IMR-90 (cell line): ENCODE measurements at regions not wholly inside any gene's neighbourhood (a gene's known extent, or its start where the extent isn't known, plus 50 kb on each side); places are given as distances from the start of the nearest gene placed in this dataset.

ENCODE experiments used
- ATAC-seq: fragments of 200-7000 bp; cut with Tn5 transposase; 2 replicates; pipeline ENCODE4 v1.9.1; 2020; ENCODE audit warnings: low read depth, mild to moderate bottlenecking, moderate library complexity
- BruUV-seq: library from RNA; stranded (reverse); fragments of 400-500 nt; replicated peaks from 2 replicates; lab custom pipeline; 2021; lab: Mats Ljungman, UMichigan
- CTCF ChIA-PET: fragments of 300-600 bp; formaldehyde crosslinking; extraction: SDS; loops from one replicate; lab custom pipeline; 2021; ENCODE audit warnings: antibody characterized with exemption; lab: Yijun Ruan, JAX
- POLR2A ChIA-PET: fragments of 300-600 bp; sonication (Branson Sonifier 250); formaldehyde crosslinking; loops from one replicate; lab custom pipeline; 2022; ENCODE audit warnings: antibody characterized with exemption; ENCODE audit not compliant: unreplicated experiment; lab: Charles Lee
- DNase-seq: peaks from one replicate; pipeline ENCODE4 v3.0.0; 2013
- H2AFZ ChIP-seq: replicated peaks from 2 replicates; pipeline ENCODE3; 2013; ENCODE audit warnings: low read length, mild to moderate bottlenecking; ENCODE audit not compliant: poor library complexity
- H2AK5ac ChIP-seq: 2 replicates; pipeline ENCODE4 v1.6.1; 2013; ENCODE audit warnings: low read depth, low read length, inconsistent platforms
- H2AK9ac ChIP-seq: replicated peaks from 2 replicates; pipeline ENCODE3; 2013; ENCODE audit warnings: mild to moderate bottlenecking, low read depth, low read length, moderate library complexity; ENCODE audit not compliant: poor library complexity
- H2BK120ac ChIP-seq: 2 replicates; pipeline ENCODE4 v1.6.1; 2013; ENCODE audit warnings: low read depth, low read length, inconsistent platforms
- H2BK15ac ChIP-seq: 3 replicates; pipeline ENCODE4 v1.6.1; 2013; ENCODE audit warnings: low read depth, low read length, inconsistent platforms
- H2BK20ac ChIP-seq: 2 replicates; pipeline ENCODE4 v1.6.1; 2013; ENCODE audit warnings: low read depth, mild to moderate bottlenecking, inconsistent platforms, low read length, moderate library complexity
- H2BK5ac ChIP-seq: 2 replicates; pipeline ENCODE4 v1.6.1; 2013; ENCODE audit warnings: mild to moderate bottlenecking, low read depth, low read length, inconsistent platforms; ENCODE audit not compliant: poor library complexity, severe bottlenecking
- H3K14ac ChIP-seq: replicated peaks from 2 replicates; pipeline ENCODE4 v1.6.1; 2013; ENCODE audit warnings: low read depth, low read length, inconsistent platforms
- H3K18ac ChIP-seq: 2 replicates; pipeline ENCODE4 v1.6.1; 2013; ENCODE audit warnings: low read depth, low read length, control low read depth
- H3K23ac ChIP-seq: 2 replicates; pipeline ENCODE4 v1.6.1; 2013; ENCODE audit warnings: low read depth, low read length, inconsistent platforms
- H3K27ac ChIP-seq: 2 replicates; pipeline ENCODE4 v1.5.1; 2013; ENCODE audit warnings: mild to moderate bottlenecking, control low read depth, low read length; ENCODE audit not compliant: insufficient read depth
- H3K27me3 ChIP-seq: 2 replicates; pipeline ENCODE4 v1.6.1; 2013; ENCODE audit warnings: low read length; ENCODE audit not compliant: control insufficient read depth, insufficient read depth
- H3K36me3 ChIP-seq: 2 replicates; pipeline ENCODE4 v1.6.1; 2013; ENCODE audit warnings: low read length, mixed read lengths; ENCODE audit not compliant: control insufficient read depth, insufficient read depth
- H3K4ac ChIP-seq: 2 replicates; pipeline ENCODE4 v1.6.1; 2013; ENCODE audit warnings: low read depth, low read length, inconsistent platforms
- H3K4me1 ChIP-seq: 2 replicates; pipeline ENCODE4 v1.6.1; 2013; ENCODE audit warnings: low read length, mixed read lengths; ENCODE audit not compliant: control insufficient read depth, insufficient read depth
- H3K4me2 ChIP-seq: 2 replicates; pipeline ENCODE4 v1.6.1; 2013; ENCODE audit warnings: low read depth, mild to moderate bottlenecking, control low read depth, low read length, moderate library complexity
- H3K4me3 ChIP-seq: 2 replicates; pipeline ENCODE4 v1.5.1; 2013; ENCODE audit warnings: low read depth, mild to moderate bottlenecking, control low read depth, low read length, moderate library complexity; ENCODE audit not compliant: insufficient read depth
- H3K56ac ChIP-seq: 2 replicates; pipeline ENCODE4 v1.6.1; 2013; ENCODE audit warnings: low read length, inconsistent platforms; ENCODE audit not compliant: insufficient read depth; ENCODE audit errors: extremely low read depth
- H3K79me1 ChIP-seq, 2 experiments: 2 replicates each; pipeline ENCODE4 v1.6.1; 2013; ENCODE audit warnings: low read length in 2 of 2, inconsistent platforms in 1 of 2, low read depth in 1 of 2
- H3K9ac ChIP-seq: 2 replicates; pipeline ENCODE4 v1.6.1; 2013; ENCODE audit warnings: low read depth, low read length, control low read depth
- H3K9me1 ChIP-seq: 2 replicates; pipeline ENCODE4 v1.6.1; 2013; ENCODE audit warnings: low read length, inconsistent platforms; ENCODE audit not compliant: insufficient read depth
- H3K9me3 ChIP-seq: 2 replicates; pipeline ENCODE4 v1.6.1; 2013; ENCODE audit warnings: low read length; ENCODE audit not compliant: control insufficient read depth, insufficient read depth
- H4K20me1 ChIP-seq: 2 replicates; pipeline ENCODE4 v1.6.1; 2013; ENCODE audit warnings: low read length, inconsistent platforms; ENCODE audit not compliant: insufficient read depth
- H4K5ac ChIP-seq: 2 replicates; pipeline ENCODE4 v1.6.1; 2013; ENCODE audit warnings: mild to moderate bottlenecking, low read depth, low read length, control low read depth
- H4K8ac ChIP-seq, 2 experiments: 2 replicates each; pipeline ENCODE4 v1.6.1; 2013; ENCODE audit warnings: low read depth in 2 of 2, low read length in 2 of 2, control low read depth in 1 of 2, inconsistent platforms in 1 of 2
- H4K91ac ChIP-seq: 2 replicates; pipeline ENCODE4 v1.6.1; 2013; ENCODE audit warnings: low read depth, low read length, inconsistent platforms; ENCODE audit not compliant: insufficient read depth
- BHLHE40 ChIP-seq: fragments of 150-350 bp; IDR thresholded peaks from 2 replicates; pipeline ENCODE4 v1.6.1; 2016; ENCODE audit warnings: mild to moderate bottlenecking, low read depth, low read length
- CEBPB ChIP-seq: IDR thresholded peaks from 2 replicates; pipeline ENCODE4 v1.6.1; 2012; ENCODE audit warnings: low read depth, low read length, improper control_type of control experiment
- CHD1 ChIP-seq: IDR thresholded peaks from 2 replicates; pipeline ENCODE4 v1.6.1; 2012; ENCODE audit warnings: low read depth, low read length, improper control_type of control experiment
- ELK1 ChIP-seq: fragments of 150-350 bp; IDR thresholded peaks from 2 replicates; pipeline ENCODE4 v1.6.1; 2016; ENCODE audit warnings: low read depth, mild to moderate bottlenecking, low read length, moderate library complexity, borderline replicate concordance
- FOS ChIP-seq: fragments of 150-350 bp; IDR thresholded peaks from 2 replicates; pipeline ENCODE4 v1.6.1; 2016; ENCODE audit warnings: low read depth, low read length
- MAFK ChIP-seq: IDR thresholded peaks from 2 replicates; pipeline ENCODE4 v1.6.1; 2012; ENCODE audit warnings: low read depth, low read length, improper control_type of control experiment
- MAZ ChIP-seq: IDR thresholded peaks from 2 replicates; pipeline ENCODE4 v1.6.1; 2012; ENCODE audit warnings: low read depth, mild to moderate bottlenecking, low read length, improper control_type of control experiment, moderate library complexity, borderline replicate concordance
- MXI1 ChIP-seq: IDR thresholded peaks from 2 replicates; pipeline ENCODE4 v1.6.1; 2012; ENCODE audit warnings: low read depth, mild to moderate bottlenecking, low read length, moderate library complexity, borderline replicate concordance
- NFE2L2 ChIP-seq: fragments of 150-350 bp; IDR thresholded peaks from 2 replicates; pipeline ENCODE4 v1.6.1; 2016; ENCODE audit warnings: low read depth, mild to moderate bottlenecking, low read length
- POLR2A ChIP-seq: IDR thresholded peaks from 2 replicates; pipeline ENCODE4 v1.6.1; 2012; ENCODE audit warnings: mild to moderate bottlenecking, low read depth, low read length
- RAD21 ChIP-seq: IDR thresholded peaks from 2 replicates; pipeline ENCODE4 v1.6.1; 2012; ENCODE audit warnings: low read length, improper control_type of control experiment
- RCOR1 ChIP-seq: IDR thresholded peaks from 2 replicates; pipeline ENCODE4 v1.6.1; 2012; ENCODE audit warnings: mild to moderate bottlenecking, low read length, improper control_type of control experiment; ENCODE audit not compliant: insufficient replicate concordance
- RFX5 ChIP-seq: IDR thresholded peaks from 2 replicates; pipeline ENCODE4 v1.8.0; 2012; ENCODE audit warnings: low read depth, mild to moderate bottlenecking, low read length, moderate library complexity
- SMC3 ChIP-seq: fragments of 150-350 bp; IDR thresholded peaks from 2 replicates; pipeline ENCODE4 v1.6.1; 2016; ENCODE audit warnings: low read depth, mild to moderate bottlenecking, antibody characterized with exemption, low read length, moderate library complexity
- USF2 ChIP-seq: fragments of 150-350 bp; IDR thresholded peaks from 2 replicates; pipeline ENCODE4 v1.6.1; 2017; ENCODE audit warnings: mild to moderate bottlenecking, antibody characterized with exemption, low read length, low read depth
- WGBS, 2 experiments: methylation state at CpG; one replicate each; pipeline versions ENCODE4 v1.1.5 to v1.1.7; 2013; ENCODE audit warnings: missing lambda C conversion rate in 2 of 2; ENCODE audit not compliant: insufficient read length in 1 of 2; ENCODE audit errors: extremely low coverage in 2 of 2; 5-methylcytosine and 5-hydroxymethylcytosine counted together
- dilution Hi-C: fragments of 300-500 bp; cut with HindIII; formaldehyde crosslinking; loops from one replicate; pipeline ENCODE4 v1.14.3; 2018; ENCODE audit warnings: low sequenced_read_pairs; ENCODE audit not compliant: unreplicated experiment
- in situ Hi-C: fragments of 300-500 bp; cut with MboI; formaldehyde crosslinking; loops from 3 replicates; pipeline ENCODE4 v1.14.3; 2019; ENCODE audit warnings: low sequenced_read_pairs, inconsistent platforms, mixed read lengths
- intact Hi-C: fragments of 100-400 bp; cut with micrococcal nuclease; formaldehyde crosslinking; loops from 2 replicates; pipeline ENCODE4 v1.10.0; 2022
- TF ChIP-seq, protein P1 (sequence below): conservative IDR thresholded peaks from 2 replicates; pipeline ENCODE4 v1.5.1; 2012; ENCODE audit warnings: mild to moderate bottlenecking, low read depth, low read length, improper control_type of control experiment

DNA sequence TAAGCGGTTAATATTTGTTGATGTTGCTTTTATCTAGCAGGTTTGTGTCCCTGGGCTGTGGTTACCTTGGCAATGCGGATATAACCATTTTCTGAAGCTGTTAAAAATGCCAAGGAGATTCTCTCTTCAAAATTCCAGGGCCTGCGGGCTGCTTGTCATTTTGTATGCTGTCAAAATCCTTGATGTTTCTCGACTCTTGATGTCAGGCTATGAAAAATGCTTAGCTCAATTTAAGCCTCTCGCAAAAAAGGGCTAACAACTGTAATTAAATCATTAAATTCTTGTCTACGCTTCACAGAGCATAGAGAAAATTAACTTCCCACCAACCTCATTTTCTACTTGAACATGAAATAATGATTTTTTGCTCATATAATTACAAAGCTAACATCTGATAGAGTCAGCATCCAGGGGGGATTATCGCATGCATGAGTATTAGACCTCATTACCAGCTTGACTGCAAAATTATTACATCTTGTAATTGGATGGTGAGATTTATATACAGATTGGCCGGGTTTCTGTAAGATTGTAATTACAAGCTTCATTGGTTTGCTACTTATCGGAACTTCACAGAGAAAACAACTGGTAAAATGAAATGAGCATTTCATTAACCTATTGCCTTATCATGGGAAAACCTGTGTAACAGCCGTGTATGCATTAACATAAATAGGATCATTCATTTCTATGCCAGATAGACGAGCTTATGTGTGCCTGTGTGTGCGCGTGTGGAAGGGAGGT, 83.1 kb upstream of the IRX1 start:
- intact Hi-C loops = no loop called here
- H3K23ac ChIP-seq = no peak overlapping the region
- H4K8ac ChIP-seq = no peak overlapping the region
- in situ Hi-C loops = no loop called here
- no peaks in the 10 kb centered on the region for H4K20me1 ChIP-seq
- H3K4me2 ChIP-seq = no peak overlapping the region
- no TSS peak for BruUV-seq
- DNase-seq = no peak
- H3K4ac ChIP-seq = no peak overlapping the region
- H3K4me3 ChIP-seq = no peak overlapping the region
- no peak overlapping the region for H3K56ac ChIP-seq
- no peaks in the 10 kb centered on the region for H3K36me3 ChIP-seq
- no peak overlapping the region for H2AK5ac ChIP-seq
- H3K27ac ChIP-seq = no peak overlapping the region
- peaks cover 20% of the 10 kb centered on the region for H3K9me3 ChIP-seq
- no peak overlapping the region for H3K18ac ChIP-seq
- TF ChIP-seq RFX5 (no peak), RCOR1 (no peak), MAZ (no peak), CHD1 (no peak), MXI1 (no peak), RAD21 (no peak), CEBPB (no peak), MAFK (no peak), USF2 (no peak), ELK1 (no peak), FOS (no peak), SMC3 (no peak), POLR2A (no peak), BHLHE40 (no peak), NFE2L2 (no peak)
- TF ChIP-seq, protein P1, sequence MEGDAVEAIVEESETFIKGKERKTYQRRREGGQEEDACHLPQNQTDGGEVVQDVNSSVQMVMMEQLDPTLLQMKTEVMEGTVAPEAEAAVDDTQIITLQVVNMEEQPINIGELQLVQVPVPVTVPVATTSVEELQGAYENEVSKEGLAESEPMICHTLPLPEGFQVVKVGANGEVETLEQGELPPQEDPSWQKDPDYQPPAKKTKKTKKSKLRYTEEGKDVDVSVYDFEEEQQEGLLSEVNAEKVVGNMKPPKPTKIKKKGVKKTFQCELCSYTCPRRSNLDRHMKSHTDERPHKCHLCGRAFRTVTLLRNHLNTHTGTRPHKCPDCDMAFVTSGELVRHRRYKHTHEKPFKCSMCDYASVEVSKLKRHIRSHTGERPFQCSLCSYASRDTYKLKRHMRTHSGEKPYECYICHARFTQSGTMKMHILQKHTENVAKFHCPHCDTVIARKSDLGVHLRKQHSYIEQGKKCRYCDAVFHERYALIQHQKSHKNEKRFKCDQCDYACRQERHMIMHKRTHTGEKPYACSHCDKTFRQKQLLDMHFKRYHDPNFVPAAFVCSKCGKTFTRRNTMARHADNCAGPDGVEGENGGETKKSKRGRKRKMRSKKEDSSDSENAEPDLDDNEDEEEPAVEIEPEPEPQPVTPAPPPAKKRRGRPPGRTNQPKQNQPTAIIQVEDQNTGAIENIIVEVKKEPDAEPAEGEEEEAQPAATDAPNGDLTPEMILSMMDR = no peak
- ChIA-PET CTCF (no interaction called here), POLR2A (no interaction called here)
- H3K4me1 ChIP-seq = no peaks in the 10 kb centered on the region
- WGBS, 2 experiments = no CpG with 5 or more reads among the region's 13 CpGs
- dilution Hi-C loops = no loop called here
- no peak overlapping the region for H2AFZ ChIP-seq
- H4K5ac ChIP-seq = no peak overlapping the region
- H4K91ac ChIP-seq = no peak overlapping the region
- H3K14ac ChIP-seq = no peak overlapping the region
- no peak overlapping the region for H2BK120ac ChIP-seq
- H3K79me1 ChIP-seq = no peaks in the 10 kb centered on the region
- H2BK15ac ChIP-seq = no peak overlapping the region
- H3K9me1 ChIP-seq = no peaks in the 10 kb centered on the region
- H2BK20ac ChIP-seq = no peak overlapping the region
- H2AK9ac ChIP-seq = no peak overlapping the region
- H3K27me3 ChIP-seq = no peaks in the 10 kb centered on the region
- no peak overlapping the region for H2BK5ac ChIP-seq
- no peak for ATAC-seq
- no peak overlapping the region for H3K9ac ChIP-seq
